Stimulated activated CD8-positive, alpha-beta memory T cell treated with anti-CD3 and anti-CD28 coated beads, Interleukin-15, amount 100 ng/mL, for 48 hours (primary cell): ENCODE measurements at regions not wholly inside any gene's neighbourhood (a gene's known extent, or its start where the extent isn't known, plus 50 kb on each side); places are given as distances from the start of the nearest gene placed in this dataset.

Source experiments
- DNase-seq, 2 donors: peaks; one replicate each; pipeline ENCODE4 v3.0.0-alpha.2; 2020; ENCODE audit warnings: low read depth in 2 of 2

DNA sequence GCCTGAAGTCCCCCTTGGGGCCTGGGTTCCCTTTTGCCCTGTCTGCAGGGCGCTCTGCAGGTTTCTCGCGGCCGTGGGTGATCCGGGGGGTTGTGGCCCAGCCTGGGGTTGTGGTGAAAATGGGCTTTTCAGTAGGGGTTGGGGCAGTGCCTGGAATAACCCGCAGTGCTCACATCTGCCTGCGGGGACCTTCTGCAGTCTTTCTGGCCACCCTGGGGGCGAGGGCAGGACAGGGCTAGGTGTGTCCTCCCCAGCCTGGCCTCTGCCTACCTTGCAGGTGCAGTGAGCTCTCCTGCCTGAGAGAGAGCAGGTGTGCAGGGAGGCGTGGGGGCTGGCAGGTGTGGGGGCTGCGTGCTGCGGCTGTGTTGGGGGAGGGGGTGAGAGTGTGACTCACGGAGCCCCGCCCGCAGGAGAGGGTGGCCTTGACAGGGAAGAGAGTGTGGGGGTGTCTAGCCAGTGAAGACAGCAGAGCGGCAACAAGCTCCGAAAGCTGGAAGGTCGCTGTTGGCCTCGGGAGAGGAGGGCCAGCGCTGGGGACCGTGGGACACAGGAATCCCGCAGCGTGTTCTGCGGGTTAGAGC is 131.4 kb downstream of the MRPL36 start:
- no peak for DNase-seq

GRCh38 chr5:1667648-1668140 is 131.9 kb downstream of the MRPL36 start:
- no peak for DNase-seq

DNA sequence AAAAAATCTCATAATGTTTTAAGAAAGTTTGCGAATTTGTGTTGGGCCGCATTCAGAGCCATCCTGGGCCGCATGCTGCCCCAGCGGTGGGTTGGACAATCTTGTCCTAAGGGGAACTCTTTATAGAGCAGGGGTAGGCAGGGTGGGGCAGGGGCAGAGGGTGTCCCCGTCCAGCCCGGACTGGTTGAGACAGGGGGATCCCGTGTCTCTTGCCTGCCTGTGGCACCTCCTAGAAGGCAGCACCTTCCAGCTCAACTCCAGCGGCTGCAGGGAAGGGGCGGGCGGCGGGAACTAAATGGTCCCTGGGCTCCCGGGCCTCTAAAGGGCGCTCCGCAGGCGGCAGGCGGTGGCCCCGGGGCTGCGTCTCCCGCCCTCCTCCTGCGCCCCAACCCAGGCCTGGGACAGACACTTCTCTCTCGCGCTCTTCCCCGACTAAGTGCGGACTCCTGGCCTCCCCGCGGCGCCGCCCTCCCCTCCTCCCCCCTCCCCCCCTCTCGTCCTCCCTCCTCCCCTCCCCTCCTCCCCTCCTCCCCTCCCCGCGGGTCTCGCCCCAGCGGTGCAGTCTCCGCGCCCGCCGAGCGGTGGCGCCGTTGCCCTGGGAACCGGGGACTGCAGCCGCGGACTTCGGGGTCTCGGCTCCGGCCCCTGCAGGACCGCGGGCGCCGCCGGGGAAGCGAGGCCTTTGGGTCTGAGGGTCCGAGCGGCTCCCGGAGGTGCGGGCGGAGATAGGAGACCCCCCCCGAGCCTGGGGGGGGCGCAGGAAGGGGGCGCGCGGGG is 132.6 kb downstream of the MRPL36 start:
- peak; percentile 16 to 39 for DNase-seq

DNA sequence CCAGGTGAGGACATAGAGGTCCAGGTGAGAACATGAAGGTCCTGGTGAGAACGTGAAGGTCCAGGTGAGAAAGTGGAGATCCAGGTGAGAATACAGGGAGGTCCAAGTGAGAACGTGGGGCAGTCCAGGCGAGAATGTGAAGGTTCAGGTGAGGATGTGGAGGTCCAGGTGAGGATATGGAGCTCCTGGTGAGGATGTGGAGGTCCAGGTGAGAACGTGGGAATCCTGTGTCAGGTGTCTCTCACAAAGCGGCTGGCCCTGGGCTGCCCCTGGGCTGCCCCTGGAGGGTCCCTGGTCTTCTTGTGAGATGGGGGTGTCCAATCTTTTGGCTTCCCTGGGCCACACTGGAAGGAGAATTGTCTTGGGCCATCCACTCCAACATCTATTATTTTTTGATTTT is 133.4 kb downstream of the MRPL36 start:
- DNase-seq, result no peak

DNA sequence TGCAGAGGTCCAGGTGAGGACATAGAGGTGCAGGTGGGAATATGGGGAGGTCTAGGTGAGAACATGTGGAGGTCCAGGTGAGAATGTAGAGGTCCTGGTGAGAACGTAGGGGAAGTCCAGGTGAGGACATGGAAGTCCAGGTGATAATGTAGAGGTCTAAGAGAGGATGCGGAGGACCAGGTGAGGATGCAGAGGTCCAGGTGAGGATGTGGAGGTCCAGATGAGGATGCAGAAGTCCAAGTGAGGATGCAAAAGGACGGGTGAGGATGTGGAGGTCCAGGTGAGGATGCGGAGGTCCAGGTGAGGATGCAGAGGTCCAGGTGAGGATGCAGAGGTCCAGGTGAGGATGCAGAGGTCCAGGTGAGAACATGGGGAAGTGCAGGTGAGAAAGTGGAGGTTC is 133.8 kb downstream of the MRPL36 start:
- no peak for DNase-seq

DNA sequence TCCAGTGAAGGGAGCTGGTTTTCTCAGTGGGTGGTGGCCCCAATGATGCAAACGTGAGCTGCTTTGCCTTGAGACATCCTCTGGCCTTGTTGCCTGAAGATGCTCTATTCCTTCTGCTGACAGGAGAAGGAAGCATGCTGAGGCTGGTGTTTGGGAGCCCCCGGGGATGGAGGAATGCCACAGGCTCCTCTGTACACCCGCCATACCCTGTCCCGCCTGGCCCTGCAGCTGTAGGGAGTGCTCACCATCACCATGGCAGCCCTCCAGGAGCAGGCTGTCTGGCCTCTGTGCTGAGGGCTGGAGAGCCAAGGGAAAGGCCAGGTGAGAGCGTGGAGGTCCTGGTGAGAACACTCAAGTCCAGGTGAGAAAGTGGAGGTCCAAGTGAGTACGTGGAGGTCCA is 134.4 kb downstream of the MRPL36 start:
- DNase-seq, result no peak

- no peak for DNase-seq
Measured at GRCh38 chr5:1663186-1663585, 136.5 kb downstream of the MRPL36 start.

- no peak for DNase-seq
Measured at GRCh38 chr5:1662559-1663085, 137.0 kb downstream of the MRPL36 start.

DNA sequence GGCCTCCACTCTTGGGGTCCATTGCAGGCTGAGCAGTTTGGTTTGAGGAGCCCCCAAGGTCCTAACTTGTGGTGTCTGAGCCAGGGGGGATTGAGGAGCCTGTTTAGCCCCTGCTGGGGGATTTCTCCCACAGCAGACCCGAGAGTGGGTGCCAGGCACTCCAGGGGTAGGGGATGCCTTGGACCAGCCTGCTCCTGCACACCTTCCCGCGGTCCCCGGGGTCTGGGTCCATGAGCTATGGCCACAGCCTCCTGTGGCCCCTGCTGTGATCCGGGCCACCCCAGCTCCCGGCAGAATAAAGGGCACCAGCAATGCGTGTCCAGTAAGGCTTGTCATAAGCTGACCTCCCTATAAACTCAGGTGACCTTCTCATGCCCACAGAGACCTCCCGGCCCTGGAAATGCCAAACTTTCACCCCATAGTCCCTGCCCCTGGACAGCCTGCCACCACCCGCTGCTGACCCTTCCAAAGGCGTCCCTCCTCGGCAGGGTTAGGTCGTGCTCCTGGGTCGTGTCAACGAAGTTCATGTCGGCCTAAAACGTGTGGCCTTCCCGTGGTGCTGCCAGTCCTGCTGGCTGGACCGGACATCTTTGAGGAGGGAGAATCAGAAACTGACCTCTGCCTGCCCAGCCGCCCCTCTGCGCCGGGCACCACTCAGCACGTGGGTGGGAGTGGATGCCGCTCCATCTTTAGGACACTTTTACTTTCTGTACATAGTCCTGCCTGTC is 137.6 kb downstream of the MRPL36 start:
- no peak for DNase-seq

DNA sequence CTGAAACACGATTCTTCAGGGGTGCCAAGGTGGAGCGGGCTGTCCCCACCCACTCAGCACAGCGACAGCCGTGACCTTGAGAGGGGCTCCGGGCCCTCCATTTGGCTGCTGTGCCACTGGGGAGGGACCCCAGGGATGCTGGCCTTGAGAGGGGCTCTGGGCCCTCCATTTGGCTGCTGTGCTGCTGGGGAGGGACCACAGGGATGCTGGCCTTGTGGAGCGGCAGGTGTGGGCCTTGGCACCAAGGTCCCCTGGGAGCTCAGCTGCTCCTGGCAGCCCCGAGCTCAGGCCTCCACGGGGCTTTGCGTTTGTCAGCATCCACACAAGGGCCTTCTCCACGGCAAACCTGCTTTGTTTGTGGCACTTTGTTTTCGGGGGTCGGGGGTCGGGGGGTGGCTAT is 137.6 kb upstream of the LPCAT1 start:
- DNase-seq, result no peak

DNA sequence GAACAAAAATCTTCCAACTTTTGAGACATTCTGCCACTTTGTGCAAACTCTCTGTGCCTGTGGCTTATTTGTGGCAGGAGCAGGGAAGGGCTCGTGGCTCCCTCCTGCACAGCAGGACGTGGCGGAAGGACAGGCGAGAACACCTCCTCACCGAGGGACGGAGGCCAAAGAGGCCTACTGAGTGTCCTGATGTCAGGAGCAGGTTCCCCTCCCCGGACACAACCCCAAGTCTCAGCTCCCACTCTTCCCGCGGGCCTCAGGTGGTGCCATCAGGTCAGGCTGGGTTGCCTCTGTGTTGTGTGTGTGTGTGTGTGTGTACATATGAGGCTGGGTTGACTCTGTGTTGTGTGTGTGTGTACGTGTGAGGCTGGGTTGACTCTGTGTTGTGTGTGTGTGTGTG is 136.8 kb upstream of the LPCAT1 start:
- DNase-seq, result no peak

DNA sequence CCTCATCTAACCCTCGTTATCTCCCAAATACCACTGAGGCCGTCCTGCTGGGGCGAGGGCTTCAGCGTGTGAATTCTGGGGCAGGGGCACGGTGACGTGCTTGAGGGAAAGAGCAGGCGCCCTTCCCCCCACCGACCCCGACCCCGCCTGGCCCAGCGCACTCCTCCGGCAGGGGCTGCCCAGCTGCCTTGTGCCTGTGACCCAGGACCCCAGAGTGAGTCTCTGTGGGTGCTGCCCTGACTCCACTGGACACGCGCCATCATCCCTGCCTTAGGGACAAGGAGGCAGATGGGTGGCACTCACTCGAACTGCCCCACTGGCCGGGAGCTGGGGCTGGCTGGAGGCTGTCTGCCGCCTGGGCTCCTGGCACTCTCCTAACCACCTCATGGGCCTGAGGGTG is 136.2 kb upstream of the LPCAT1 start:
- DNase-seq, result no peak

GRCh38 chr5:1659100-1659981 is 135.6 kb upstream of the LPCAT1 start:
- DNase-seq, result no peak

DNA sequence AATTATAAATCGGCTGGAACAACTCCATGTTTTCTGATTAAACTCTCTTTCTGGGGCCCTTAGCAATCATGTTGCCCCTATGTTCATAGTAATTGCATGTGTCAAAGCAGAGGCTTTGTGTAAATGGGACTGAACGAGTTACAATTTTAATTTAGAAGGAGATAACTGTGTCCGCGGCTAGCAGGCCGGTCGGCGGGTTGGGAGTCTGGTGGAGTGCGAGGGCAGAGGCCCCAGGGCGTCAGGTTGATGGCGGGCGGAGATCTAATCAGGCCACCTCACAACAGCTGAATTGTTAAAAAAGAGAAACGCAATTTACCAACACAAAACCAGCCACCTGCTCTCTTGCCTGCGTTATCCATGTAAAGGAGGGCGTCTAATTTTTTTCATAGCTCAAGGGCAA is 134.9 kb upstream of the LPCAT1 start:
- DNase-seq, result no peak

DNA sequence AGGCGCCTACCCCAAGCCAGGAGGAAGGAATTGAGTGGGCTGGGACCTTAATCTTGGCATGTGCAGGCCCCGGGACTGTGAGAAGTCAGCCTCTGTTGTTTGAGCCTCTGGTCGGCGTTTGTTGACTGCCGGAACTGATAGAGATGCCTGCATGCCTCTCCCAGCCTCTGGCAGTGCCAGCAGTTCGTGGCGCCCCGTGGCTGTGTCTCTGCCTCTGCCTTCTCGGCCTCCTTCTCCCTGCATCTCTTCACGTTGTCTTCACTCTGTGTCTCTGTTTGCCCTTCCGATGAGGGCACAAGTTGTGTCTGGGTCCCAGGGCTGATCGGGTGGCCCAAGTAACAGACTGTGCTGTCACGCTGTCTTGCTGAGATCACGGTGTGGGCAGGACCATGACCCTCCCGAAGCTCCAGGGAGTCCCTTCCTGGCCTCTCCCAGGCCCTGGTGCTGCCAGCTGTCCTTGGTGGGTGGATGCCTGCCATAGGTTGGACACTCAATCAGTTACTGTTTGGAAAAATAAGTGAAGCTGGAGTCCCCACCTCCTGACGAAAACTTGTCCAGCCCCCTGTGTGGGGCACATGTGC is 133.5 kb upstream of the LPCAT1 start:
- no peak for DNase-seq

DNA sequence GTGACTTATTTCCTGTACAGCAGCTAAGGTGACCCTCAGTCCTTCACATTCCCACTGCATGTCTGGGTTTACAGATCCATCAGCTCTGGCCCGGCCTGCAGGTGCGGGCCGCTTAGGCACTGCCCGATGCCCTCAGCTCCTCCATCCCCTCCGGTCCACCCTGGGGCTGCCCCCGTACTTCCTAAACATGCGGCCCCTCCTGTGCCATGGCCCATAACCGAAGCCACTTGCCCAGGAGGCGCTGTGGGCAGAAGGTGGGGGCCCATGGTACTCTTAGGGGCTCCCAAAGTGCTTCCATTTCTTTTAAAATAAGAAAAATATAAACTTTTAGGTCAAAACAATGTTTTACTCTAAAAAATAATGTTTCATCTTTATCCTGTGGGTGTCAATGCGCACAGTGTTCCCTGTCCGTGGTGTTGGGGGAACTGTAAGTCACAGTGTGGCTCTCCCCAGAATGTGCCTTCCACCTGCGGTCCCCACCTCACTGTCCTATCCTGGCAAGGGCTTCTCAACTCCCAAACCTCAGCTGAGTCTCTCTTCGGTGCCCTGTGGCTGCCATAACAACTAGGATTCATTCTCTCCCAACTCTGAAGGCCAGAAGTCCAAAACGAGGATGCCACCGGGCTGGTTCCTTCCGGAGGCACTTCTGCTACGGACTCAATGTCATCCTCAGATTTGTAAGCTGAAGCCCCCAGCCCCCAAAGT is 132.7 kb upstream of the LPCAT1 start:
- DNase-seq, result no peak

GRCh38 chr5:1655496-1656270 is 131.9 kb upstream of the LPCAT1 start:
- no peak for DNase-seq

DNA sequence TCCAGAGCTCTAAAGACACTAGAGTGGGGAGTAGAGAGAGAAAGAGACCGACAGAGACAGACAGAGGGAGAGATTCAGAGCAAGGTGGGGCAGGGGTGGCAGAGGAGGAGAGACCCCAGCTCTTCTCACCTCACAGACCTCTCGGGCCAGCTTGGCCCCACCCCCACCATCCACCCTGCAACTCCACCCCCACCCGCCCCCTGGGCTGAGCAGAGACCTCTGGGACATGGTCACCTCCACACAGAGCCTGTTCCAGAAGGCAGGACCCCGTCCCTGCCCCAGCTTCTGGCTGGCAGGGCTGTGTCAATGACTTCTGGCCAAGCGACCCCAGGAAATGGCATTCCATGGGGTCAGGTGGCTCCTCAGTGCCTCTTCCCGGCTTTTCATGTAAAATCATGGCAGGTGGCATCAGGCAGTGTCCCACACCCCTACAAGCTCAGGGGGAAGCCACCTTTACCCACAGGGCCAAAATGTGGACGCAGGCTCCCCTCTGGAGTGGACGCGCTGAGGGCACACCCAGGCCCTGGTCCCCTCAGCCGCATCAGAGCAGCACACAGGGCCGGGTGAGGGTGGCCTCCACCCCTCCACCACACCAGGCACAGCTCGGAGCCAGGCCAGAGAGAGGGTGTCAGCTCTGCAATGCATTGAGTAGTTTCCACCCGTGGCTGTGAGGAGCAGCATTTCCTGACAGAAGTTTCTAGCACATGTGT is 131.2 kb upstream of the LPCAT1 start:
- no peak for DNase-seq
